ENCODE measurements at regions not wholly inside any gene's neighbourhood (a gene's known extent, or its start where the extent isn't known, plus 50 kb on each side); places are given as distances from the start of the nearest gene placed in this dataset.

DNA sequence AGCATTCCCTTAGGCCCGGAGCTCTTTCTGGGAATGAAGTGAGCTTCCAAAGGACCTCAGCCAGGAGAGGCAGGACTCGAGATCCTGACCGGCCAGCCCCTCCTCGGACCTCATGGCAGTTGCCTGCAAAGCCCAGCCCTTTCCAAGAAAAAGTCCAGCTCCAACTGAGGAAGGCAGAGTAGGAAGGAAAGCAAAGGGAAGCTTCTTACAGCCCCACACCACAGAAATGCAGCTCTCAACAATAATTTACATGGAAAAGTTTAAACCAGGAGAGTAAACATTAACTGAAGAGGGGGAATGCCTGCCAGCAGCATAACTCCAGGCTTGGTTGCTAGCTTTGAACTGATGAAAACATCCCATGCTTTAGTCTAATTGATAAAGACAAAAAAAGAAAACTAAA, 153.9 kb upstream of the PFKP start:
- TF ChIP-seq, protein P1, sequence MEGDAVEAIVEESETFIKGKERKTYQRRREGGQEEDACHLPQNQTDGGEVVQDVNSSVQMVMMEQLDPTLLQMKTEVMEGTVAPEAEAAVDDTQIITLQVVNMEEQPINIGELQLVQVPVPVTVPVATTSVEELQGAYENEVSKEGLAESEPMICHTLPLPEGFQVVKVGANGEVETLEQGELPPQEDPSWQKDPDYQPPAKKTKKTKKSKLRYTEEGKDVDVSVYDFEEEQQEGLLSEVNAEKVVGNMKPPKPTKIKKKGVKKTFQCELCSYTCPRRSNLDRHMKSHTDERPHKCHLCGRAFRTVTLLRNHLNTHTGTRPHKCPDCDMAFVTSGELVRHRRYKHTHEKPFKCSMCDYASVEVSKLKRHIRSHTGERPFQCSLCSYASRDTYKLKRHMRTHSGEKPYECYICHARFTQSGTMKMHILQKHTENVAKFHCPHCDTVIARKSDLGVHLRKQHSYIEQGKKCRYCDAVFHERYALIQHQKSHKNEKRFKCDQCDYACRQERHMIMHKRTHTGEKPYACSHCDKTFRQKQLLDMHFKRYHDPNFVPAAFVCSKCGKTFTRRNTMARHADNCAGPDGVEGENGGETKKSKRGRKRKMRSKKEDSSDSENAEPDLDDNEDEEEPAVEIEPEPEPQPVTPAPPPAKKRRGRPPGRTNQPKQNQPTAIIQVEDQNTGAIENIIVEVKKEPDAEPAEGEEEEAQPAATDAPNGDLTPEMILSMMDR (conservative IDR thresholded peaks at IDR 0.05), result no peak
- TF ChIP-seq ZFX (IDR thresholded peaks at IDR 0.05), result no peak
- no peak overlapping the region for H3K27ac ChIP-seq

DNA sequence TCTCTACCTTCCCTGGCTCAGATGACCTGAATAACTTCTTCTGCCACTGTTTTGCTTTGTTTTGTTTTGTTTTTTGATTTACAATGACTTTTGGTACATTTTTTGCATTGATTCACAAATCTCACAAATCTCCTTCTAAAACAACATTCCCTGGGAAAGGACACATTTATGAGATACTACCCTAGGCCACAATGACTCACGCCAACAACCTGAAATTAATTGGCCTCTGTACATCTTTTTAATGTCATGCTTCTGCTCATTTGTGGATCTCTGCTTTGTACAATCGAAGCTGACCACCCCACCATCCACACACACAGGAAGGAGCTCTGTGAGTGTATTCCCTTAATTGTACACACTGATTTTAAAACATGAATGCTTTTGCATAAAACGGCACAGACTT, 156.7 kb upstream of the PFKP start:
- TF ChIP-seq ZFX (IDR thresholded peaks at IDR 0.05), result no peak
- TF ChIP-seq, protein P1 (conservative IDR thresholded peaks at IDR 0.05), result no peak
- no peak overlapping the region for H3K27ac ChIP-seq

DNA sequence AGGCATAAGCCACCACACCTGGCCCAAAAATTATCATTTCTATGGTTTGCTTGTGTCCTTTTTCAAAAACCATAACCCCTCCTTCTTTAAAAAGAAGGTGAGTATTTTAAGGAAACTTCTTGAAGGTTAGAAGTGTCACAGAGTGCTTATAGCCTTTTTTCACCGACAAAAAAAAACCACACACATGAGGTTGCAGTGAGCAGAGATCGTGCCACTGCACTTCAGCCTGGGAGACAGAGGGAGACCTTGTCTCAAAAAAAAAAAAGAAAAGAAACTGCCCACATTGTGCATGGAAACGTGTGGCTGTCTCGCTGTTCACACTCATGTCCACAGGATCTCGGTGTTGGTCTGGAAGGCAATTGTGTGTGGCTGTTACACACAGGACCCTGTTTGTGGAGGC, 157.4 kb upstream of the PFKP start:
- H3K27ac ChIP-seq, result no peak overlapping the region
- TF ChIP-seq ZFX (IDR thresholded peaks at IDR 0.05), result no peak

DNA sequence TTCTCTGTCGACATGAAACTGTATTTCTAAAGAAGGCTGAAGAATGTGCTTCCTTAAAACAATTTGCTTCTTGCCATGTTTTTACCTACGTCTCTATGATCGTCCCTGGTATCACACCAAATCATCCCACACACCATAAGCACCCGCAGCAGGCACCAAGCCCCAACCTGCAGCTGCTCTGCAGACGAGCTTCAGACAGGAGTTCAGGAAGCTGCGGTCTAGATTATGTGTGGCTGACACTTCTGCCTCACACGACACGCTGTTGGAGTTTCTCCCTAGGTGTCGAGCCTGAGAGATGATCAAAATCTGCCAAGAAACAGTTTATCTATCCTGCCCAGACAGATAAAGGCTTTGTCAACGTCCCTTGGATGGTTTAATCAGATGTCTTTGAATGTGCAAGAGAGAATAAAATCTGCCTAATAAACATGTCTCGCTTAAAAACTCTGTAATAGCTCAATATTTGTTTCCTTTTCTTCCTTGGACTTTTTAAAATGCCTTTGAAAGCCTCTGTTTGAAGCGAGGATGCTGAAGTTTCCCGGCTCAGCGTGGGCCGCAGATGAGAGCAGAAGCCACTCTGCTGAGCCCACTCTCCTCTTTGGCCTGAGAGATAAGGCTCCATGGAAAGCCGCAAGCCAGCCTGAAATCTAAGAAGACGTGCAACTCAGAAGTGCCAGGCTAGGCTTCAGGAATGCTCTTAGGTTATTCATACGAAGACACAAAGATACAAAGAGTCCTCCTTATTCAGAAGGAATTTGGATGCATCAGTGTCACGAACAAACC, 158.3 kb upstream of the PFKP start:
- TF ChIP-seq, protein P1 (conservative IDR thresholded peaks at IDR 0.05), result no peak
- TF ChIP-seq ZFX (IDR thresholded peaks at IDR 0.05), result no peak
- no peak overlapping the region for H3K27ac ChIP-seq

DNA sequence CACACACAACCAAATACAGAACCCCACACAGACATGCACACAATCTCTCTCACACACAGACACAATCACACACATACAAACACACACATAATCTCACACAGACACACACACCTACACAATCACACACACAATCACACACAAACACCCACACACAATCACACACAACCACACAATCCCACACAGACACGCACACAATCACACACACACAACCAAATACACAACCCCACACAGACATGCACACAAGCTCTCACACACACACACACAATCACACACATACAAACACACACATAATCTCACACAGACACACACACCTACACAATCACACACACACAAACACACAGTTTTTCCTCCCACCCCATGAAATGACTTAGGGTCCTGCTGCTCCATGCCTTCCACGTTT, 160.4 kb upstream of the PFKP start:
- no peak for TF ChIP-seq ZFX (IDR thresholded peaks at IDR 0.05)
- TF ChIP-seq, protein P1 (conservative IDR thresholded peaks at IDR 0.05), result no peak
- H3K27ac ChIP-seq, result no peak overlapping the region

DNA sequence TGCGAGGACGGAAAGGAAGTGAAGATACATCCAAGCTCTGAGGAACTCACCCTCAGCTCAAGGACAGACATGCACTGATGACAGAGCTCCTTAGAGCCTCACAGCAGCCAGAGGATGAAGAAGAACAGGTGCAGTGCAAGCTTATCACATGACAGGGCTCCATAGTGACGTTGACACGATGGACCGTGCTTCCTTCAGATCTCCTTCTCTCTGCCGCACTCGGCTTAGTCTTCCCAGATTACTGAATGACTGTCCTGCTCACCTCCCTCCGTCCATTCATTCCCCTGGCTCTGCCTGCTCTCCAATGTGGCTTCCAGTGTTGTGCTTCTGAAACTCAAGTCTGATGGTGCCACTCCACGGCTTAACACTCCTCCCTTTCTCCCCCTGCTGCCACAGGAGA, 161.5 kb upstream of the PFKP start:
- H3K27ac ChIP-seq, result no peak overlapping the region
- TF ChIP-seq, protein P1 (conservative IDR thresholded peaks at IDR 0.05), result no peak
- no peak for TF ChIP-seq ZFX (IDR thresholded peaks at IDR 0.05)

DNA sequence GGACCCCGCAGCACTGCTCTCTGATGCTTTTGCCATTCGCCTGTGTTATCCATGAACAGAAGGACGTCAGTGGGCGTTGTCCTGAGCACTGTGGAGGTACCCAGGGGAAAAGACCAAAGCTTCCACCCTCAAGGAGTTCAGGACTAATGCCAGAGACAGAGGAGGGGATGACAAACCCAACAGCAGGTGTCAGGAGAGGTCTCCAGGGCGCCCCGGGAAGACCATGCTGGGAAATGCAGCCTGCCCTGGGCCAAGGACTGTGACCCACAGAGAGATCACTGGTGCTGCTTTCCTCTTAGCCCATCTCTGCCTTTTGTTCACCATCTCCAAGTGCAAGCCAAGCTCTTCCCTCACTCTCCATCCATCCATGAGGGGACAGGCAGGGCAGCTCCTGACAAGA, 166.8 kb upstream of the PFKP start:
- H3K27ac ChIP-seq, result no peak overlapping the region
- TF ChIP-seq, protein P1 (conservative IDR thresholded peaks at IDR 0.05), result no peak
- TF ChIP-seq ZFX (IDR thresholded peaks at IDR 0.05), result no peak

All from C4-2B (cell line).